ENCODE measurements at regions not wholly inside any gene's neighbourhood (a gene's known extent, or its start where the extent isn't known, plus 50 kb on each side); places are given as distances from the start of the nearest gene placed in this dataset.

DNA sequence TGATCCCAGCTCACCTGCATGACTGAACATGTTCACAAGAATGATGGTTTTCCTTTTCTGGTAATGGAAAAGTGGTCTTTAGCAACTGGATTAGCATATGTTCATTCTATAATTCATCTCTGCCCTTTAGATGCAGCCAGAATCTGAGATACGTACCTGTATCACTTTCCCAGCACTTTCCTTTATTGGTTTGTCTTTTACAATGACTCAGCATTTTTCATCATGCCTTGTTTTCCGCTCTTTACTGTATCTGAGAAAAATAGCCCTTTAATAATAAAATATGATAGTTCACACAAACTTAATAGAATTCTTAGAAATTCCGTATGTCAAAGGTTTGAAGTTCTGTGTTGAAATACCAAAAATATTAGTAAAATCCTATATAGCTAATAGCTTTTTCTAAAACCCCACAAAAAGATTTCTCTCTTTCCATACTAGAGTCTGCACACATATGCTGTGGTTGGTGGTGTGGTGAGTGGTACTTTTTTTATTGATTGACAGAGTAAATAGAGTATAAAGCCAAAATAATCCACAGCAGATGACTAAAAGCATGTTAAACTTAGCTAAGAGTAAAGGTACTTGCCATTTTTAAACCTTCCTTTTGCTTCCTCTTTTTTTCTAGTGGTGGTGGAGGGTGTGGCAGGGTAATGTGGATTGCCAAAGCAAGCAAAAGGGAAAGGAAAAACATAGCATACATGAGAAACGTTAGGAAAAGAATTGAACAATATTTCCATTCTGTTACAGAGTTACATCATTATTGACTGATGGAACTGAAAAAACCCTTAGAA, 328.9 kb upstream of the RBMS3 start:
- peaks cover 11% of the 10 kb centered on the region for H3K9me3 Mint-ChIP-seq

DNA sequence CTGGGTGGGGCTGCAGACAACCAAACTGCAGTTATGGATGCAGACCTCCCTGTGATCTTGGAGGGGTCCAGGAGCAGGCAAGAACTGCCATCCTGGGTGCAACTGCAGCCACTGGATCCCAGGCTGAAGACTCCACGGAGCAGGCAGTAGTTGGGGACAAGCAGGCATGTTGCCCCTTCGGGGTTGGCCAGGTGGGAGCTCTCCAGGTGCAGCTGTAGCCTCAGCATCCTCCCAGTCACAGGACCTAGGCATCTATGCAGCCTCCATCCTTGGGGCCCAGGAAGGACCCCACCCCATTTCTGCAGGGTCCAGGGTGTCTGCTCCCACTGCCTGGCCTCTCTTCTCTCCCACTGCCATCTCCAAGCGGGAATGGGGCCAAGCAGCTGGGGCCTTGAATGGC, 322.2 kb upstream of the RBMS3 start:
- no peak overlapping the region for H3K27ac Mint-ChIP-seq
- H3K36me3 Mint-ChIP-seq (ENCODE audit: low read depth) = no peaks in the 10 kb centered on the region
- H3K9me3 Mint-ChIP-seq = peaks cover 33% of the 10 kb centered on the region
- H3K4me3 Mint-ChIP-seq = no peak overlapping the region
- no peaks in the 10 kb centered on the region for H3K27me3 Mint-ChIP-seq (ENCODE audit: low read depth, poor library complexity)
- H3K4me1 Mint-ChIP-seq = no peaks in the 10 kb centered on the region
- TF ChIP-seq, protein P1, sequence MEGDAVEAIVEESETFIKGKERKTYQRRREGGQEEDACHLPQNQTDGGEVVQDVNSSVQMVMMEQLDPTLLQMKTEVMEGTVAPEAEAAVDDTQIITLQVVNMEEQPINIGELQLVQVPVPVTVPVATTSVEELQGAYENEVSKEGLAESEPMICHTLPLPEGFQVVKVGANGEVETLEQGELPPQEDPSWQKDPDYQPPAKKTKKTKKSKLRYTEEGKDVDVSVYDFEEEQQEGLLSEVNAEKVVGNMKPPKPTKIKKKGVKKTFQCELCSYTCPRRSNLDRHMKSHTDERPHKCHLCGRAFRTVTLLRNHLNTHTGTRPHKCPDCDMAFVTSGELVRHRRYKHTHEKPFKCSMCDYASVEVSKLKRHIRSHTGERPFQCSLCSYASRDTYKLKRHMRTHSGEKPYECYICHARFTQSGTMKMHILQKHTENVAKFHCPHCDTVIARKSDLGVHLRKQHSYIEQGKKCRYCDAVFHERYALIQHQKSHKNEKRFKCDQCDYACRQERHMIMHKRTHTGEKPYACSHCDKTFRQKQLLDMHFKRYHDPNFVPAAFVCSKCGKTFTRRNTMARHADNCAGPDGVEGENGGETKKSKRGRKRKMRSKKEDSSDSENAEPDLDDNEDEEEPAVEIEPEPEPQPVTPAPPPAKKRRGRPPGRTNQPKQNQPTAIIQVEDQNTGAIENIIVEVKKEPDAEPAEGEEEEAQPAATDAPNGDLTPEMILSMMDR (IDR thresholded peaks at IDR 0.05) = no peak
- DNase-seq = no peak

More for the DNA sequence above, 328.9 kb upstream of the RBMS3 start:
- Mint-ChIP-seq H3K27ac (no peak overlapping the region), H3K27me3 (ENCODE audit: low read depth, poor library complexity) (no peaks in the 10 kb centered on the region), H3K4me1 (no peaks in the 10 kb centered on the region), H3K36me3 (ENCODE audit: low read depth) (no peaks in the 10 kb centered on the region), H3K4me3 (no peak overlapping the region)
- TF ChIP-seq, protein P1 (IDR thresholded peaks at IDR 0.05) = no peak
- no peak for DNase-seq

DNA sequence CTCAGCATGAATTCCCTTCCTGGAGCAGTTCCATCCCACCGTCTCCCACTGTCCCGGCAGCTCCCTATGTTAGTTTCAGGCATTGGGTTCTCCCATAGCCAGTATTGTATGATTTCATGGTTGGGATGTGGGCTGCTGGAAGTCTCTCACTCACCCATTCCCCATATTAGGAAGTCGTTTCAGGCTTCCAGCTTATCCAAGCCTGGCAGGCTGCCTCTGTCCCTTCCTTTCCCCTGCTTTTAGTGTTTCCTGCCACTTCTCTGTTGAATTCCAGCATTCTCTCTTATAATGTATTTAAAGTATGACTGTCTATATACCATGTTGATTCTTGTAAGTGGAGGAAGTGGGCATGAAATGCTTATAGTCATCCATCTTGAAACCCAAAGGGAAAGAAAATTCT, 309.7 kb upstream of the RBMS3 start:
- H3K4me1 Mint-ChIP-seq = no peaks in the 10 kb centered on the region
- H3K4me3 Mint-ChIP-seq = no peak overlapping the region
- peaks cover 38% of the 10 kb centered on the region for H3K9me3 Mint-ChIP-seq
- no peak for DNase-seq
- no peaks in the 10 kb centered on the region for H3K27me3 Mint-ChIP-seq (ENCODE audit: low read depth, poor library complexity)
- TF ChIP-seq, protein P1 (IDR thresholded peaks at IDR 0.05) = no peak
- peaks cover 10% of the 10 kb centered on the region for H3K36me3 Mint-ChIP-seq (ENCODE audit: low read depth)
- H3K27ac Mint-ChIP-seq = no peak overlapping the region

- no peak for DNase-seq
- H3K27ac Mint-ChIP-seq = no peak overlapping the region
- TF ChIP-seq, protein P1 (IDR thresholded peaks at IDR 0.05) = no peak
- no peak overlapping the region for H3K4me3 Mint-ChIP-seq
- no peaks in the 10 kb centered on the region for H3K27me3 Mint-ChIP-seq (ENCODE audit: low read depth, poor library complexity)
- H3K36me3 Mint-ChIP-seq (ENCODE audit: low read depth) = peaks cover 10% of the 10 kb centered on the region
- peaks cover 31% of the 10 kb centered on the region for H3K9me3 Mint-ChIP-seq
- H3K4me1 Mint-ChIP-seq = no peaks in the 10 kb centered on the region
Observed at GRCh38 chr3:28972921-28973320, 307.9 kb upstream of the RBMS3 start.

GRCh38 chr3:28973609-28974008, 307.3 kb upstream of the RBMS3 start:
- H3K27ac Mint-ChIP-seq = no peak overlapping the region
- TF ChIP-seq, protein P1 (IDR thresholded peaks at IDR 0.05) = no peak
- no peaks in the 10 kb centered on the region for H3K27me3 Mint-ChIP-seq (ENCODE audit: low read depth, poor library complexity)
- peaks cover 24% of the 10 kb centered on the region for H3K9me3 Mint-ChIP-seq
- DNase-seq = no peak
- no peaks in the 10 kb centered on the region for H3K4me1 Mint-ChIP-seq
- H3K36me3 Mint-ChIP-seq (ENCODE audit: low read depth) = peaks cover 8% of the 10 kb centered on the region
- no peak overlapping the region for H3K4me3 Mint-ChIP-seq

- Mint-ChIP-seq H3K27ac (no peak overlapping the region), H3K9me3 (no peaks in the 10 kb centered on the region), H3K27me3 (ENCODE audit: low read depth, poor library complexity) (no peaks in the 10 kb centered on the region), H3K4me1 (no peaks in the 10 kb centered on the region), H3K36me3 (ENCODE audit: low read depth) (no peaks in the 10 kb centered on the region), H3K4me3 (no peak overlapping the region)
- no peak for DNase-seq
- TF ChIP-seq, protein P1 (IDR thresholded peaks at IDR 0.05) = no peak
Observed at GRCh38 chr3:28978092-28978491, 302.8 kb upstream of the RBMS3 start.

Data from nephron progenitor cell (in vitro differentiated cells).